ENCODE measurements at regions not wholly inside any gene's neighbourhood (a gene's known extent, or its start where the extent isn't known, plus 50 kb on each side); places are given as distances from the start of the nearest gene placed in this dataset.

DNA sequence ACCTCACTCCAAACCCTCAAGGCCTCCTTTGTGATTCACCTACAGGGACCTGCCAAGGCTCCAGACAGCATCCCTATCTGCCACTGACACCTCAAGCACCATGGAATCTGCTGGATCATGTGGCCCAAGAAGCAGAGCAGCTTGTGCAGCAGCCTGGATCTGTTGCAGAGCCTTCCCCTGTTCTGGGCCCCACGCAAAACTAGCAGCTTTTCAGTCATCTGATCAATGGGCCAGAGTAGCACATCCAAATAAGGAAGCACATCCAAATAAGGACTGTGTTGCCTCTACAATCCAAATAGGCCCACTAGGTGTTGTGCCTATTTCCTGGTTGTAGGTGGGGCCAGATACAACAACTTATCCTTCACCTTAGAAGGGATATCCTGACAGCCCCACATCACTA lies 97.1 kb upstream of the GNAO1 start:
- Mint-ChIP-seq H3K4me1 (peaks cover 4% of the 10 kb centered on the region), H3K27ac (no peak overlapping the region), H3K4me3 (no peak overlapping the region), H3K27me3 (ENCODE audit: low read depth) (no peaks in the 10 kb centered on the region), H3K36me3 (no peaks in the 10 kb centered on the region), H3K9me3 (peaks cover 11% of the 10 kb centered on the region)
- DNase-seq (ENCODE audit: low spot score in 2 of 2, unreplicated experiment in 2 of 2): no peak
- TF ChIP-seq, protein P1, sequence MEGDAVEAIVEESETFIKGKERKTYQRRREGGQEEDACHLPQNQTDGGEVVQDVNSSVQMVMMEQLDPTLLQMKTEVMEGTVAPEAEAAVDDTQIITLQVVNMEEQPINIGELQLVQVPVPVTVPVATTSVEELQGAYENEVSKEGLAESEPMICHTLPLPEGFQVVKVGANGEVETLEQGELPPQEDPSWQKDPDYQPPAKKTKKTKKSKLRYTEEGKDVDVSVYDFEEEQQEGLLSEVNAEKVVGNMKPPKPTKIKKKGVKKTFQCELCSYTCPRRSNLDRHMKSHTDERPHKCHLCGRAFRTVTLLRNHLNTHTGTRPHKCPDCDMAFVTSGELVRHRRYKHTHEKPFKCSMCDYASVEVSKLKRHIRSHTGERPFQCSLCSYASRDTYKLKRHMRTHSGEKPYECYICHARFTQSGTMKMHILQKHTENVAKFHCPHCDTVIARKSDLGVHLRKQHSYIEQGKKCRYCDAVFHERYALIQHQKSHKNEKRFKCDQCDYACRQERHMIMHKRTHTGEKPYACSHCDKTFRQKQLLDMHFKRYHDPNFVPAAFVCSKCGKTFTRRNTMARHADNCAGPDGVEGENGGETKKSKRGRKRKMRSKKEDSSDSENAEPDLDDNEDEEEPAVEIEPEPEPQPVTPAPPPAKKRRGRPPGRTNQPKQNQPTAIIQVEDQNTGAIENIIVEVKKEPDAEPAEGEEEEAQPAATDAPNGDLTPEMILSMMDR (IDR thresholded peaks at IDR 0.05; ENCODE audit: unreplicated experiment): no peak

DNA sequence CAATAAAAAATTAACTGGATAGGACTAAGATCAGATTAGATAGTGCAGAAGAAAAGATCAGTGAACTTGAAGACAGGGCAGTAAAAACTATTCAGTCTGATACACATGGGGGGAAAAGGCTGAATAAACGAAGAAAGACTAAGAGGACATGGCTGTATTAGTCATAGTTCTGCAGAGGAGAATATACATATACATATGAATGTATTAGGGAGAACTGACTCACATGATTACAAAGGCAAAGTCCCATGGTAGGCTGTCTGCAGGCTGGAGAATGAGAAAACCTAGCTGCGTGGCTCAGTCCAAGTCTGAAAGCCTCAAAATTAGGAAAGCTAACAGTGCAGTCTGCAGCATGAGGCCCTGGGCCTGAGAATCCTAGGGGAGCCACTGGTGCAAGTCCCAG lies 98.2 kb upstream of the GNAO1 start:
- peaks cover 2% of the 10 kb centered on the region for H3K27me3 Mint-ChIP-seq (ENCODE audit: low read depth)
- H3K9me3 Mint-ChIP-seq: peaks cover 11% of the 10 kb centered on the region
- H3K4me3 Mint-ChIP-seq: no peak overlapping the region
- TF ChIP-seq, protein P1 (IDR thresholded peaks at IDR 0.05; ENCODE audit: unreplicated experiment): no peak
- DNase-seq (ENCODE audit: low spot score in 2 of 2, unreplicated experiment in 2 of 2): no peak
- no peak overlapping the region for H3K27ac Mint-ChIP-seq
- H3K4me1 Mint-ChIP-seq: peaks cover 2% of the 10 kb centered on the region
- no peaks in the 10 kb centered on the region for H3K36me3 Mint-ChIP-seq

DNA sequence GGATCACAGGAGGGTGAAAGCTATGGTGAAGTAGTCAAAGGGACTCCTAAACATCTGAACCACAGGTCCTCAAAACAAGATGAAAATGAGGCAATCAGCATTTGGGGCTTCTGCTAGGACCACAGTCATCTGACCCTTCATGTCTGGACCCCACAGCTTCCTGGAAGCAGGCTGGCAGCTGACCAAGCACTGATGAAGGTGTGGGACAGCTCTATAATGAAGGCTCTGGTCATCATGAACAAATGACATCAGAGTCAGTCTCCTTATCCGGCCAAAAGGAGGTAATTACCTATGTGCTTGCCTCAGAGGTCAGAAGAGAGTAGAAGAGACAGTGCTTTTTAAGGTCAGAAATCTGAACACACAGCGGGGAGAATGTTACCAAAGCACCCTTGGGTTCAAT lies 101.2 kb upstream of the GNAO1 start:
- no peak overlapping the region for H3K27ac Mint-ChIP-seq
- H3K4me3 Mint-ChIP-seq: no peak overlapping the region
- H3K27me3 Mint-ChIP-seq (ENCODE audit: low read depth): peaks cover 20% of the 10 kb centered on the region
- H3K36me3 Mint-ChIP-seq: no peaks in the 10 kb centered on the region
- H3K4me1 Mint-ChIP-seq: no peaks in the 10 kb centered on the region
- peaks cover 11% of the 10 kb centered on the region for H3K9me3 Mint-ChIP-seq
- TF ChIP-seq, protein P1 (IDR thresholded peaks at IDR 0.05; ENCODE audit: unreplicated experiment): no peak
- no peak for DNase-seq (ENCODE audit: low spot score in 2 of 2, unreplicated experiment in 2 of 2)

GRCh38 chr16:56087626-56088025 lies 103.7 kb upstream of the GNAO1 start:
- Mint-ChIP-seq H3K4me3 (no peak overlapping the region), H3K27me3 (ENCODE audit: low read depth) (peaks cover 22% of the 10 kb centered on the region), H3K4me1 (no peaks in the 10 kb centered on the region), H3K27ac (no peak overlapping the region), H3K9me3 (peaks cover 10% of the 10 kb centered on the region), H3K36me3 (no peaks in the 10 kb centered on the region)
- DNase-seq (ENCODE audit: low spot score in 2 of 2, unreplicated experiment in 2 of 2): no peak
- TF ChIP-seq, protein P1 (IDR thresholded peaks at IDR 0.05; ENCODE audit: unreplicated experiment): no peak

DNA sequence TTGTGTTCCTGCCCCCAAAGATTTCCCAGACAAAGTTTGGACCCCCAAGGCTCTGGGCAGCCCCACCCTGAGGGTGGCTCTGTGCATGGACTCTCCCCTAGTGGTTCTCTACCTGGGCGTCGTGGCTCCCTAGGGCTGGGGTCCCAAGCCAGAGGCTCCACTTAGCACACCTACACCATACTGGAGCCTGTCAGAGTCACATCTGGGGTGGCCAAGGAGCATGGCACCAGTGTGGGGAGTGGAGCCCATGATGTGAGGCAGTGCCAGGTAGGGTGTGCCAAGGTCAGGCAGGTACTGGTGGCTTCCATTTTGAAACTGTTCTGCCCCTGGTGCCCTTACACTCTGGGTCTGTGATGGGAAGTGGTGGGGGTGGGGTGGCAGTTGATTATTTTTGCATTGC lies 109.9 kb upstream of the GNAO1 start:
- no peak for DNase-seq (ENCODE audit: low spot score in 2 of 2, unreplicated experiment in 2 of 2)
- Mint-ChIP-seq H3K27ac (no peak overlapping the region), H3K36me3 (no peaks in the 10 kb centered on the region), H3K27me3 (ENCODE audit: low read depth) (peaks cover 8% of the 10 kb centered on the region), H3K4me3 (no peak overlapping the region), H3K9me3 (peaks cover 9% of the 10 kb centered on the region), H3K4me1 (no peaks in the 10 kb centered on the region)
- TF ChIP-seq, protein P1 (IDR thresholded peaks at IDR 0.05; ENCODE audit: unreplicated experiment): no peak

GRCh38 chr16:56075732-56076388 lies 115.4 kb upstream of the GNAO1 start:
- no peaks in the 10 kb centered on the region for H3K9me3 Mint-ChIP-seq
- peaks cover 37% of the 10 kb centered on the region for H3K27me3 Mint-ChIP-seq (ENCODE audit: low read depth)
- no peaks in the 10 kb centered on the region for H3K36me3 Mint-ChIP-seq
- TF ChIP-seq, protein P1 (IDR thresholded peaks at IDR 0.05; ENCODE audit: unreplicated experiment): no peak
- no peak overlapping the region for H3K27ac Mint-ChIP-seq
- H3K4me3 Mint-ChIP-seq: no peak overlapping the region
- H3K4me1 Mint-ChIP-seq: no peaks in the 10 kb centered on the region
- no peak for DNase-seq (ENCODE audit: low spot score in 2 of 2, unreplicated experiment in 2 of 2)
